Neuronal stem cell (in vitro differentiated cells): ENCODE measurements at regions not wholly inside any gene's neighbourhood (a gene's known extent, or its start where the extent isn't known, plus 50 kb on each side); places are given as distances from the start of the nearest gene placed in this dataset.

Source experiments
- DNase-seq: peaks from one replicate; pipeline ENCODE4 v3.0.0-alpha.2; 2013; ENCODE audit warnings: low spot score
- H2AFZ ChIP-seq: one replicate; pipeline ENCODE4 v1.6.1; 2013; ENCODE audit warnings: mild to moderate bottlenecking, low read length, inconsistent platforms
- H2AK5ac ChIP-seq: 2 replicates; pipeline ENCODE4 v1.6.1; 2013; ENCODE audit warnings: low read depth, mild to moderate bottlenecking, inconsistent platforms, low read length, moderate library complexity, mixed read lengths
- H2BK120ac ChIP-seq: 2 replicates; pipeline ENCODE4 v1.6.1; 2013; ENCODE audit warnings: low read depth, mild to moderate bottlenecking, inconsistent platforms, low read length, moderate library complexity, mixed read lengths
- H2BK12ac ChIP-seq: one replicate; pipeline ENCODE4 v1.6.1; 2013; ENCODE audit warnings: low read length, inconsistent platforms
- H2BK15ac ChIP-seq: 2 replicates; pipeline ENCODE4 v1.6.1; 2013; ENCODE audit warnings: mild to moderate bottlenecking, low read length, inconsistent platforms, mixed read lengths
- H2BK5ac ChIP-seq: one replicate; pipeline ENCODE4 v1.6.1; 2013; ENCODE audit warnings: inconsistent platforms, mild to moderate bottlenecking, low read length, moderate library complexity
- H3K14ac ChIP-seq: one replicate; pipeline ENCODE4 v1.6.1; 2013; ENCODE audit warnings: low read length, inconsistent platforms
- H3K18ac ChIP-seq: 2 replicates; pipeline ENCODE4 v1.6.1; 2013; ENCODE audit warnings: low read length, inconsistent platforms
- H3K23ac ChIP-seq: 2 replicates; pipeline ENCODE4 v1.6.1; 2013; ENCODE audit warnings: low read depth, mild to moderate bottlenecking, mixed read lengths, low read length, inconsistent platforms; ENCODE audit not compliant: poor library complexity
- H3K27ac ChIP-seq: replicated peaks from 3 replicates; pipeline ENCODE4 v1.5.1; 2013; ENCODE audit warnings: low read length, inconsistent platforms
- H3K27me3 ChIP-seq, 3 experiments: 2 replicates each; pipeline ENCODE4 v1.6.1; 2013; ENCODE audit warnings: low read length in 3 of 3, mild to moderate bottlenecking in 2 of 3, inconsistent platforms in 1 of 3, low read depth in 1 of 3, mixed read lengths in 1 of 3, moderate library complexity in 1 of 3; ENCODE audit not compliant: control insufficient read depth in 3 of 3, insufficient read depth in 3 of 3
- H3K36me3 ChIP-seq, 2 donors: replicated peaks in 1 of 2; 2 replicates each; pipeline ENCODE4 v1.6.1; 2013; ENCODE audit warnings: low read length in 2 of 2; ENCODE audit not compliant: control insufficient read depth in 2 of 2, insufficient read depth in 2 of 2
- H3K4ac ChIP-seq: 2 replicates; pipeline ENCODE4 v1.6.1; 2013; ENCODE audit warnings: inconsistent platforms, mild to moderate bottlenecking, low read length, moderate library complexity
- H3K4me1 ChIP-seq, 2 donors: 1 replicate in 1 of 2; 2 replicates in 1 of 2; pipeline ENCODE4 v1.6.1; 2013; ENCODE audit warnings: low read length in 2 of 2, low read depth in 1 of 2; ENCODE audit not compliant: control insufficient read depth in 2 of 2, insufficient read depth in 1 of 2
- H3K4me2 ChIP-seq: one replicate; pipeline ENCODE4 v1.6.1; 2013; ENCODE audit warnings: mild to moderate bottlenecking, low read length, inconsistent platforms; ENCODE audit not compliant: insufficient read depth, poor library complexity, severe bottlenecking
- H3K4me3 ChIP-seq, 2 donors: 2 replicates each; pipeline ENCODE4 v1.5.1; 2013; ENCODE audit warnings: low read length in 2 of 2, mild to moderate bottlenecking in 2 of 2, inconsistent platforms in 1 of 2, moderate library complexity in 1 of 2
- H3K79me1 ChIP-seq: one replicate; pipeline ENCODE4 v1.6.1; 2013; ENCODE audit warnings: low read depth, mild to moderate bottlenecking, inconsistent platforms, low read length, moderate library complexity
- H3K9ac ChIP-seq: one replicate; pipeline ENCODE4 v1.6.1; 2013; ENCODE audit warnings: mild to moderate bottlenecking, low read depth, low read length, inconsistent platforms; ENCODE audit not compliant: poor library complexity
- H3K9me3 ChIP-seq, 2 donors: replicated peaks in 1 of 2; 2 replicates each; pipeline versions ENCODE3 to v1.6.1; 2013; ENCODE audit warnings: low read length in 2 of 2, mild to moderate bottlenecking in 2 of 2, inconsistent platforms in 1 of 2, low read depth in 1 of 2, mixed read lengths in 1 of 2, moderate library complexity in 1 of 2; ENCODE audit not compliant: control insufficient read depth in 2 of 2, insufficient read depth in 1 of 2
- H4K8ac ChIP-seq: one replicate; pipeline ENCODE4 v1.6.1; 2013; ENCODE audit warnings: low read depth, mild to moderate bottlenecking, inconsistent platforms, low read length, moderate library complexity
- H4K91ac ChIP-seq: one replicate; pipeline ENCODE4 v1.6.1; 2013; ENCODE audit warnings: low read length, low read depth, mild to moderate bottlenecking, inconsistent platforms; ENCODE audit not compliant: poor library complexity
- whole genome bisulfite sequencing, 2 donors: extraction: QIAGEN DNeasy Blood & Tissue Kit; methylation state at CpG; one replicate each; pipeline ENCODE4 v1.1.7; 2013; ENCODE audit warnings: missing lambda C conversion rate in 2 of 2, mixed read lengths in 1 of 2; ENCODE audit not compliant: insufficient read length in 2 of 2, insufficient replicate concordance in 1 of 2; ENCODE audit errors: extremely low coverage in 2 of 2; 5-methylcytosine and 5-hydroxymethylcytosine counted together

DNA sequence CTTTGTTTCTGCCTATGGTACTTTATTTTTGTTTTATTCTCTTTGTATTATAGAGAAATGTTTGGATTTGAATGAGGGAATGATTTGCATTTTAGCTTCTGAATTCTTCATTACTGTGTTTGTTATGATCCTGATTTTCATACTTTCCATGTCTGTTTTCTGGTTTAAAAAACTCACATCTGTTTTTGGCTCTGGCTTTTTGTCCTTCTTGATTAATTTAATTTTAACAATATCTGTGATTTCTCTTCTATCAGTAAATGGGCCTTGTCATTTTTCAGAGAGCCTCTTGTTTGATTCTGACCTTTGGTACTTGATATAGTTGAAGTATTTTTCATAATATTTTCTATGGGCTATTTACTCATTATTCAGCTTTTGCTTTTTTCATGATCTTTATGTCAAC, 341.6 kb upstream of the HAND2 start:
- no peak overlapping the region for H2AFZ ChIP-seq

DNA sequence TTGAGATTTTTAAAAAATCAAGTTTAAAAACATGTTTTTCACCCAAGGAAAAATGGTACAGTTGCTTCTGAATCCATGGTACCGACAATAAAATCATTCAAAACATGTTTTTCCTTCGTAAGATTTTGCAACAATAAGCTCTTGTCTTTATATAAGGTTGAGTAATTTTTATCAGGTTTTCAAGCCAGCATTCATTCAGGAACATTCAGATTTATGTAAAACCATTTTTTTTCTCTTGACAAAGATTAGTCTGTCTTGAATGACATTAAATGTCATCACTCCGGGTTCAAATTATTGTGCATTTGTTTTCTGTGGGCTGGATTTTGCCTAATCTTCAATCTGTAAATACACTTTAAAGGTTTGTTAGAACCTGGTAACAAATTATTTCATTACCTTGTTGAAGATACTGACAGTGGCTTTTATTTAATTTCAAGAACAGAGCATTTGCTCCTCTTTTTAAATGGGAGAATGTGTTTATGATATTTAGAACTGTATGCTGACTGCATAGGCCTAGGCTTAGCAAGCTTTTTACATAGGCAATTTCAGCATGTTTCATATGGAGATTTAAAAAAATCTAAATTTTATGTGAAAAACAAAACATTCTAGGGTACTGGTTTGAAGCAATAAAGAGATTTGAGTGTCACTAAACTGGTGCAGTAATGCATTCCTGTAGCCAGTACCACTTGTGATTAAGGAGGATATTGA, 336.4 kb upstream of the HAND2 start:
- Histone ChIP-seq H3K9ac (no peak overlapping the region), H3K27me3 (peaks cover 0 to 2% (median 0%) of the 10 kb centered on the region in 3 experiments), H3K4ac (no peak overlapping the region), H4K8ac (no peak overlapping the region), H3K4me1 (no peaks in the 10 kb centered on the region), H2AFZ (no peak overlapping the region), H3K36me3 (no peaks in the 10 kb centered on the region), H2BK120ac (no peak overlapping the region), H2BK5ac (no peak overlapping the region), H2BK12ac (no peak overlapping the region), H3K18ac (no peak overlapping the region), H3K23ac (no peak overlapping the region), H3K4me2 (no peak overlapping the region), H2BK15ac (no peak overlapping the region), H3K27ac (no peak overlapping the region), H2AK5ac (no peak overlapping the region), H3K79me1 (no peaks in the 10 kb centered on the region), H4K91ac (no peak overlapping the region), H3K4me3 (no peak overlapping the region), H3K14ac (no peak overlapping the region), H3K9me3 (peaks cover 0 to 2% of the 10 kb centered on the region in 2 donors)
- no CpG with 5 or more reads among the region's 3 CpGs for WGBS, 2 donors
- DNase-seq: no peak

More for the DNA sequence above, 341.6 kb upstream of the HAND2 start:
- Histone ChIP-seq H2BK5ac (no peak overlapping the region), H3K27me3 (peaks cover 0 to 2% (median 0%) of the 10 kb centered on the region in 3 experiments), H2BK120ac (no peak overlapping the region), H3K23ac (no peak overlapping the region), H2AK5ac (no peak overlapping the region), H3K27ac (no peak overlapping the region), H3K18ac (no peak overlapping the region), H4K8ac (no peak overlapping the region), H2BK12ac (no peak overlapping the region), H3K4me2 (no peak overlapping the region), H3K36me3 (no peaks in the 10 kb centered on the region), H3K9me3 (no peaks in the 10 kb centered on the region), H3K9ac (no peak overlapping the region), H3K4me3 (no peak overlapping the region), H4K91ac (no peak overlapping the region), H3K79me1 (no peaks in the 10 kb centered on the region), H2BK15ac (no peak overlapping the region), H3K14ac (no peak overlapping the region), H3K4ac (no peak overlapping the region), H3K4me1 (peaks cover 3 to 7% of the 10 kb centered on the region in 2 donors)
- DNase-seq: no peak

DNA sequence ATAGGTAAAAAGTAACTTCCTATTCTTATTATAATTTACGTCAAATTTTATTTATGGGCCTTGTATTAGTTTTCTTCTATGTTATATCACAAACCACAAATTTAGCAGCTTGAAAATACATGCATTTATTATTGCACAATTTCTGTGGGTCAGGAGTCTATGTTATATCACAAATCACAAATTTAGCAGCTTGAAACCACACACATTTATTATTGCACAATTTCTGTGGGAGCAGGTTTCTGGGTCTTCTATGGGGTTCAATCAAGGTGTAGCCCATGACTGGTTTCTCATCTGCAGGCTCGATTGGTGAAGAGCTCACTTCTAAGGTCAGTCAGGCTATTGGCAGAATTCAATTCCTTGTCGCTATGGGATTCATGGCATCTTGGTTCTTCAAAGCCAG, 332.7 kb upstream of the HAND2 start:
- Histone ChIP-seq H3K4me1 (no peaks in the 10 kb centered on the region), H3K36me3 (no peaks in the 10 kb centered on the region), H3K14ac (no peak overlapping the region), H2BK15ac (no peak overlapping the region), H3K79me1 (no peaks in the 10 kb centered on the region), H3K4me3 (no peak overlapping the region), H3K27ac (no peak overlapping the region), H2BK120ac (no peak overlapping the region), H3K18ac (no peak overlapping the region), H3K9ac (no peak overlapping the region), H3K27me3 (no peaks in the 10 kb centered on the region), H2AK5ac (no peak overlapping the region), H3K9me3 (peaks cover 0 to 4% of the 10 kb centered on the region in 2 donors), H3K4ac (no peak overlapping the region), H2BK12ac (no peak overlapping the region), H2AFZ (no peak overlapping the region), H4K8ac (no peak overlapping the region), H3K4me2 (no peak overlapping the region), H2BK5ac (no peak overlapping the region), H3K23ac (no peak overlapping the region), H4K91ac (no peak overlapping the region)
- no CpG with 5 or more reads among the region's 3 CpGs for WGBS, 2 donors
- no peak for DNase-seq

DNA sequence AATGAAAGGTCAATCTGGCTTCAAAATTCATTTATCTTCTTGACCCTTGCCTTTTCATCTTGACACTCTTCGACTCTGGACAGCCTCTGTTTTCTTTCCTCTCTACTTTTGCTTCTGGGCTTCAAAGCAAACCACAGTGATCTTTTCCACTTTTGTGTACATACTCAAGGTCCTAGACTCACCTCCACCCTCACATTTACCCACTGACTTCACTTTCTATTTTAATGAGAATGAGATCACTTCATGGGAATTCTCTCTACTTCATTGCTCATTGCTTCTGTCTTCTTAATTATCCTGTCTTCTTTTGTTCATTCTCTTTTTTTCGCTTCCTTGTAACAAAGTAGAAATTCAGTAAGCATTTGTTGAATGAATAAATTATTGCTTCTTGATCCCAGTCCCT, 330.1 kb upstream of the HAND2 start:
- no peaks in the 10 kb centered on the region for H3K79me1 ChIP-seq
- H3K4ac ChIP-seq: no peak overlapping the region
- H3K4me1 ChIP-seq: no peaks in the 10 kb centered on the region
- no peak overlapping the region for H2AFZ ChIP-seq
- H3K4me3 ChIP-seq: no peak overlapping the region
- H2BK12ac ChIP-seq: no peak overlapping the region
- no peak overlapping the region for H2BK120ac ChIP-seq
- no peak for DNase-seq
- no peak overlapping the region for H3K14ac ChIP-seq
- no peak overlapping the region for H3K9ac ChIP-seq
- no peak overlapping the region for H3K23ac ChIP-seq
- no peak overlapping the region for H3K18ac ChIP-seq
- no peak overlapping the region for H3K27ac ChIP-seq
- no peak overlapping the region for H2BK5ac ChIP-seq
- no peaks in the 10 kb centered on the region for H3K27me3 ChIP-seq
- H3K36me3 ChIP-seq: no peaks in the 10 kb centered on the region
- no peak overlapping the region for H2AK5ac ChIP-seq
- H4K8ac ChIP-seq: no peak overlapping the region
- H4K91ac ChIP-seq: no peak overlapping the region
- no peak overlapping the region for H3K4me2 ChIP-seq
- peaks cover 0 to 4% of the 10 kb centered on the region in 2 donors for H3K9me3 ChIP-seq
- H2BK15ac ChIP-seq: no peak overlapping the region
- WGBS, 2 donors: no CpG with 5 or more reads among the region's 2 CpGs
